NCI-H1105 (cell line): ENCODE measurements at regions not wholly inside any gene's neighbourhood (a gene's known extent, or its start where the extent isn't known, plus 50 kb on each side); places are given as distances from the start of the nearest gene placed in this dataset.
"Not testable (repeated sequence)": the region's sequence is repeated elsewhere in the genome, so short reads cannot be mapped to it uniquely, and the experiment has no call there.

Experiments used
- DNase-seq: peaks from one replicate; lab custom pipeline; 2025; lab: John Stamatoyannopoulos, UW

DNA sequence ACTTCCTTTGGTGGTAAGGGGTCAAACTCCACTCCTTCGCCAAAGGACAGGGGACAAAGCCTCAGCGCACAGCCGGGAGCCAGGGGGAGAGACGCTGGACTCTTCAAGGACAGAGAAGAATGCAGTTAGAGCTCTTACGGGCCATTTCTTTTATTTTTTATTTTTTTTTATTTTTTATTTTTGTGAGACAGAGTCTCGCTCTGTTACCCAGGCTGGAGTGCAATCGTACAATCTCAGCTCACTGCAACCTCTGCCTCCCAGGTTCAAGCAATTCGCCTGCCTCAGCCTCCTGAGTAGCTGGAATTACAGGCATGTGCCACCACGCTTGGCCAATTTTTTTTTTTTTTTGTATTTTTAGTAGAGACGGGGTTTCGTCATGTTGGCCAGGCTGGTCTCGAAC is 93.2 kb upstream of the RPH3AL start, which contains the start of gene RFLNB:
Gene RFLNB, minus strand, starts transcription at position 101 of the 400 bp plus-strand sequence.
- not testable (repeated sequence) for DNase-seq

DNA sequence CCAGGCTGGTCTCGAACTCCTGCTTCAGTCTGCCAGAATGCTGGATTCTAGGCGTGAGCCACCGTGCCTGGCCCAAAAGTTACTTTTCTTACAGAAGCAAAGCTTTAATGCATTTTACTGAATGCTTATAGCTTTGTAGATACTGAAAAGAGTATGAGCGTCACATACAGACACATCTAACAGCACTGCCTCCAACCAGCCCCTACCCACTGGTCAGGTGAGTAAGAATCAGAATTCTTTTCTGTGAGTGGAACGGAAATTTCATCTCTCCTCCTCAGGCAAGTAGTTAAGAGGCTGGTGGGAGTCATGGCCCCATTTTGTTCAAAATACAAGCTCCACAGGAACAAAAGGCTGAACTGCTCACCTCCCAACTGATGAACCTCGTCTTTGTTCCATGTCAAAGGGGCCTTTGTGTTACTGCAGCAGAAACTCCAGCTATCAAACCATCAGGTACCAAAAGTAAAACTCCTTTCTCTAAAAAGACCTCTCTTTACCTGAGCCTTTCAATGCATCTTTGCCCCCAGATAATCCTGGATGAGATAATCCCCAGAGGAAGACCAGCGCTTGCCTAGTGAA is 92.4 kb upstream of the RPH3AL start:
- DNase-seq: no peak

DNA sequence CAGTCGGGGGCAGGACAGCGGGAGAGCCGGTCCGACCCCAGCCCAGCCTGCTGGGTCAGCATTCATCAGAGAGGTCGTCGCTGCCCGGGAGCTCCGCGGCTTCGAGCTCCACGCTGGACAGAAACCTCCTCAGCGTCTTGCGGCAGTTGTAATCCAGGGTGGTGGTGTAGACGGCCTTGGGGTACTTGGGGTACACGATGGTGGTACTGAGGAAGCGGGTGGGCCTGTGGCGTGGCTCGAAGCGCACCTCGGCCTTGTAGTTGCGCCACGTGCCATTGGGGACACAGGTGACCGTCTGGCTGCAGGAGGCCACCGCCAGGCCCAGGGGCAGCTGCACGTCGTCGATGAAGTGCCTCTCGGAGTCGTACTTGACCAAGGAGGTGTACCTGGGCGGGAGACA is 90.5 kb upstream of the RPH3AL start:
- DNase-seq: no peak

DNA sequence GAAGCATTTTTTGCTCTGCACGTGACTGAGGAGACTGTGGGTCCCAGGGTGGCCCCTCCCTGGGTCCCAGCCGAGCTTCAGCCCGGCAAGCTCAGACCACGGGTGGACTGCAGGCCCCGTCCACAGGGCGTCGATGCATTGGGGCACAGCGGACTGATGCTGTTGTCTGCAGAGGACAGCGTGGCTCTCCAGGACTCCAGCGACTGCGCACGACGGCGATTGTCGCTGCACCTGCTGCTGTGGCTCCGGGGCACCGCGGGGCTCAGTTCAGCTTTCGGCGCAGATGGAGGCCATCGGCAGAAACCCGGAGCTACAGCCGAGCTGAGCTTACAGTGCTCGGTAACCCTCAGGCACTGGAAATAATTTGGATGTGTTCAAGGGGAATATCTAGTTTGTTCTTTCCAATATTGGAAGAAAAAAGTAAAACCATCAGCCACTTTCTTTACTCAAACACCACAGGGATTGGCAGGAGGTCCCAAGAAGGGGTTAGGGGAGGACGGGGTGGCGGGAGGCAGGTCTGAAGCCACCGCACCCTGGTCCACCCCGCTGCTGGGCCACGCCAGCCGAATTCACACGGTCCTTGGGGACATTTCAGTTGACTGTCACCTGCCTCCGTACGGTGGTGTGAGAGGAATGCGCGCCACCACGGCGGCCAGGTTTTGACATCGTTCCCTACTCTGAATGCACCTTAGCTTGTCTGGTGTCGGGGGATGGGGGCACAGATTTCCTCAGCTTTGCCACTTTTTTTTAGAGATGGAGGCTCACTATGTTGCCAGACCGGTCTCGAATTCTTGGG is 88.7 kb upstream of the RPH3AL start:
- DNase-seq: no peak

DNA sequence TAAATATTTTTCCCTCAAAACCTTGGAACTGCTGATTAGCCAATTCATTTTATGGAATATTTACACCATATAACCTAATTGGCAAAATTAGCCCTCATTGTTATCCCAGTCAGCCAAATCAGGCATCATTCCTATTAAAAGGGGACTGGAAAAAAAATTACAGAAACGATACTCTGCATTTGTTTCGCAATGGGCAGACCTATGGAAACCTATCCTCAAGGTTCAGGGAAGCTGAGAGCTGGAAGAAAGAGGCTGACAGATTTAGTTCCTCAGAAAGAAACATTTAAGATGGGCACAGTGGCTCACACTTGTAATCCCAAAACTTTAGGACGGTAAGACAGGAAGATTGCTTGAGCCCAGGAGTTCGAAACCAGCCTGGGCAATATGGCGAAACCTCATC is 85.6 kb upstream of the RPH3AL start:
- no peak for DNase-seq

DNA sequence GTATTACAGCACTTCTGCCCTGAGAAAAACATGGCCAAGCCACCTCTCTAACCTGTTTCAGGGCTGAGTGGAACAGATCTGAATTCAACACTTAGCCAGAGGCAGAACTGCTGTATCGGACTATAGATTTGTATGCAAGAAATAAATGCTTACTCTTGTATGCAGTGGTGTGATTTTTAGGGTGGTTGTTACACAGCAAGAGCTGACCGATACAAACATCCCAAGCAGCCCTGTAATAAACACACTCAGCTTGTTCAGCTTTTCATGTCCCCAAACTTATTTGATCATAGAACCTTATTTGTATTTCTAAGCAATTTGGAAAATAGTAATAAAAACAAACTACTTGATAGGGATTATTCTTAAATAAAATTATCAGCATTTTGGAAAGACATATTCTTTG is 84.9 kb upstream of the RPH3AL start:
- DNase-seq: no peak

DNA sequence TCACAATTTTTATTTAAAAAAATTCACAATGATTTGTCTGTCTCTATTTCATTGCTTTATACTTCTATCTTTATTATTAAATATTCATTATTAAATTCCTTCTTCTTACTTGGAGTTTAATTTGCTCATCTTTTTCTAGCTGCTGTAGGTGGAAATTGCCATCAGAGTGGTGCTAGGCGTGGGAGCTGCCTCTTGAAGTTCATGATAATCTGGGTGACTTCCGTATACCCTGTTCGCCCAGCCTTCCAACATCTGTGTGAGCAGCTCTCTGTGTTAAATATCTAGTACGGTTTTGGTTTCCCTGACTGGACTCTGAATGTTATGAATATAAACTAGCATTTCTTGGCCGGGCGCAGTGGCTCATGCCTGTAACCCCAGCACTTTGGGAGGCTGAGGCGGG is 84.0 kb upstream of the RPH3AL start:
- no peak for DNase-seq

DNA sequence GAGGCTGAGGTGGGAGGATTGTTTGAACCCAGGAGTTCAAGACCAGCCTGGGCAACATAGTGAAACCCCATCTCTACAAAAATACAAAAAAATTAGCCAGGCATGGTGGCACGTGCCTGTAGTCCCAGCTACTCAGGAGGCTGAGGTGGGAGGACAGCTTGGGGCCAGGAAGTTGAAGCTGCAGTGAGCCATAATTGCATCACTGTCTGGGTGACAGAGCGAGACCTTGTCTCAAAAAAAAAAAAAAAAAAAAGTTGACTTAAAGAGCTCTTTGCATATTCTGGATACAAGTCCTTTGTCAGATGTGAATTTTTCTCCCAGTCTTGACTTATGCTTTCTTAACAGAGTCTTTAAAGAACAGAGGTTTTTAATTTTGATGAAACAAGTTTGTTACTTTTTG is 79.9 kb upstream of the RPH3AL start:
- DNase-seq: not testable (repeated sequence)

DNA sequence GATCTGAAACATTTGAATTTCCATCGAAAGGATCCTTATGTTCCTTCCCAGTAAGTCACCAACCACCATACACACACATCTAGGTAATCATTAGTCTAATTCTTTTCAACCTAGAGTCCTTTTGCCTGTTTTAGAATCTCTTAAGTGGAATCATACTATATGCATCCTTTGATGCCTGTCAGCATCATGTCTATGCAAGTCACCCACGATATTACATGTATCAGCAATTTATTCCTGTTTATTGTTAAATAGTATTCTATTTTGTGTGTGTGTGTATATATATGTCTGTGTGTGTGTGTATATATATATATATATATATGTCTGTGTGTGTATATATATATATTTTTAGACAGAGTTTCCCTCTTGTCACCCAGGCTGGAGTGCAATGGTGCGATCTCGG is 78.9 kb upstream of the RPH3AL start:
- no peak for DNase-seq

DNA sequence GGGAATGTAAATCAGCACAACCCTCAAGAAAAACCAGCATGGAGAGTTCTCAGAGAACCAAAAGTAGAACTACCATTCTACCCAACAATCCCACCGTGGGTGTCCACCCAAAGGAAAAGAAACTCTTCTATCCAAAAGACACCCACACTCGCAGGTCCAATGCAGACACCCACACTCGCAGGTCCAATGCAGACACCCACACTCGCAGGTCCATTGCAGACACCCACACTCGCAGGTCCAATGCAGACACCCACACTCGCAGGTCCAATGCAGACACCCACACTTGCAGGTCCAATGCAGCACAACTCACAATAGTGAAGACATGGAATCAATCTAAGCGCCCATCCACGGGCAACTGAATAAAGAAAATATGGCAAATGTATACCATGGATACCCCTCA is 77.0 kb upstream of the RPH3AL start:
- no peak for DNase-seq

DNA sequence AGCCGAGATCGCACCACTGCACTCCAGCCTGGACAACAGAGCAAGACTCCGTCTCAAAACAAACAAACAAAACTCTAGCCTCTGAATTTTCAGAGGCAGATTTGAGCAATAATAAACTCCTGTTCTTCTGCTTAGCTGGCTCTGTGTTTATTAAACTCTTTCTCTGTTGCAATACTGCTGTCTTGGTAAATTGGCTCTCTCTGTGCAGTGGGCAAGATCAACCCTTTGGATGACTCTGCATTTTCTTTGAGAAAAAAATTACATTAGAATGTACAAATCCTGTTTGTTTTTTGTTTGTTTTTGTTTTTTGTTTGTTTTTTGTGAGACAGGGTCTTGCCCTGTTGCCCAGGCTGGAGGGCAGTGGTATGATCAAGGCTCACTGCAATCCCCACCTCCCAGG is 75.8 kb upstream of the RPH3AL start:
- DNase-seq: no peak

DNA sequence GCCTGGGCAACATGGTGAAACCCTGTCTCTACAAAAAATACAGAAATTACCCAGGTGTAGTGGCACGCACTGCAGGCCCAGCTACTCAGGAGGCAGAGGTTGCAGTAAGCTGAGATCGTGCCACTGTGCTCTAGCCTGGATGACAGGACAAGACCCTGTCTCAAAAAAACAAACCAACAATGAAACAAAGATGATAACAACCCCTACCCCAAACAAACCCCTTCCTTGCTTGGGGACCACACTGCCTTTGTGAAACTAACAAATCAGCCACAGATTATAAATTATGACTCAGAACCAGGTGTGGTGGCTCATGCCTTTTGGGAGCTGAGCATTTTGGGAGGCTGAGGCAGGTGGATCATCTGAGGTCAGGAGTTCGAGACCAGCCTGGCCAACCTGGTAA is 75.3 kb upstream of the RPH3AL start:
- no peak for DNase-seq

DNA sequence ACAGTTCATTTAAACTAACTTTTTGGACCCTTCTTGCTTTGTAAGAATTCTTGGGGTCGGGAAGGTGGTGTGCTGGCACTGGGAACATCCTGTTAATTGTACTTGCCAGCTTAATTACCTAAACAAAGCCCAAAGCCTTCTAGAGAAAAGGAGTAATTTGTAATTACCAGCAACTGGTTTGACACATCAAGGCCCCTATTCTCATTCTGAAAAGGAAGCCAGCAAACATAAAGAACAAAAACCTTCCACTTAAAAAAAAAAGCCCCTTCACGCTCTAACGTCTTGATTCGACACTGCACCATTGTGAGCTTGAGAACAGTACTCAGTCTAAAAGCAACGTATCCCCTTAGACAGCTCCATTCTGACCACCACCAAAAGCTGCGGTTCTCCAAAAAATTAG is 74.7 kb upstream of the RPH3AL start:
- no peak for DNase-seq

DNA sequence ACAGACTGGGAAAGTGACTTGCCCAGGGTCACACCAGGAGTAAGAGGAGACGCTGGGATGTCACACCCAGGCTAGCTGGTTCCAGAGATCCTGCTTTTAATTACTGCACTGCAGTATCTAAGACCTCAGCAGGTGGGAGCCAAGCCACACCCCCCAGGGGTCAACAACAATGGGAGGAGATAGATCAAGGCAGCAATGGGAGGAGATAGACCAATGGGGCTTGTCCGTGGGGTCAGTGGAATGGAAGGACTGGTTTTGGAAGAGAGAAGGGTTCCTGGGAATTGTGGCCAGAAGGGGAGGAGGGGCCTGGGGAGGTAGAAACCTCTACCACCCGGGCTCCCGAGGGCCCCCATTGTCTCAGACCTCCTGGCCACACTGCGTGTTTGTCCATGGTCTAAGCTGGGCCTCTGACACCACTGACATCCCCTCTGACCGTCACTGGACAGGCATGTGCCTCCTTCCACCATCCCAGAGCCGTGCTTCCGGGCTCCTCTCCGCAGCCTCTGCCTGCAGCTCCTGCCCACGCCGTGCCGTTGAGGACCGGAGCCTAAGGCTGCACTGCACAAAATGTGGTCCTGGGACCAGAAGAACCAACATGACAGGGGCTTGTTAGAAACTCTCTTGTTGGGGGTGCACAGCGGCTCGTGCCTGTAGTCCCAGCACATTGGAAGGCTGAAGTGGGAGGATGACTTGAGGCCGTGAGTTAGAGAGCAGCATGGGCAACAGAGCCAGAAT is 69.8 kb upstream of the RPH3AL start:
- DNase-seq: no peak

DNA sequence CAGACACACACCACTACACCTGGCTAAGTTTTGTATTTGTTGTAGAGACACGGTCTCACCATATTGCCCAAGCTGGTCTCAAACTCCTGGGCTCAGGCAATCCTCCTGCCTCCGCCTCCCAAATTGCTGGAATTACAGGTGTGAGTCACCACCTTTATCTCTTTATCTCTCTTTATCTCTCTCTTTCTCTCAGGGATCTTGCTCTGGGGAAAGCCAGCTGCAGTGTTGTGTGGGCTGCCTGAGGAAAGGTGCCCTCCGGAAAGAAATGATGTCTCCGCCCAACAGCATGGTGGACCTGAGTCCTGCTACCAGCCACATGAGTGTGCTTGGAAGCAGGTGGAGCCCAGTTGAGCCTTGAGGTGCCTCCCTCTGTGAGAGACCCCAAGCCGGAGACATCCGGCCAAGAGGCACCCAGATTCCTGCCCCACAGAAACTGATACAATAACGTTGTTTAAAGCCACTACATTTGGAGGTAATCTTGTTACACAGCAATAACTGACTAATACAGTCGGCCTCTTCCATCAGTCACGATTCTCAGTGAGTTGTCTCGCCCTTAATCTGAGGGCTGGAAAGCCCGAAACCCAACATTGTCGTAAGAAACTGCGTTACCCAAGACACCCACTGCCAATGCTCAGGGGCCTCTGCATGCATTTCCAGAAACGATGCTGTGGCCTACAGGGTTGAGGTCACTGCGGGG is 68.0 kb upstream of the RPH3AL start:
- DNase-seq: no peak

DNA sequence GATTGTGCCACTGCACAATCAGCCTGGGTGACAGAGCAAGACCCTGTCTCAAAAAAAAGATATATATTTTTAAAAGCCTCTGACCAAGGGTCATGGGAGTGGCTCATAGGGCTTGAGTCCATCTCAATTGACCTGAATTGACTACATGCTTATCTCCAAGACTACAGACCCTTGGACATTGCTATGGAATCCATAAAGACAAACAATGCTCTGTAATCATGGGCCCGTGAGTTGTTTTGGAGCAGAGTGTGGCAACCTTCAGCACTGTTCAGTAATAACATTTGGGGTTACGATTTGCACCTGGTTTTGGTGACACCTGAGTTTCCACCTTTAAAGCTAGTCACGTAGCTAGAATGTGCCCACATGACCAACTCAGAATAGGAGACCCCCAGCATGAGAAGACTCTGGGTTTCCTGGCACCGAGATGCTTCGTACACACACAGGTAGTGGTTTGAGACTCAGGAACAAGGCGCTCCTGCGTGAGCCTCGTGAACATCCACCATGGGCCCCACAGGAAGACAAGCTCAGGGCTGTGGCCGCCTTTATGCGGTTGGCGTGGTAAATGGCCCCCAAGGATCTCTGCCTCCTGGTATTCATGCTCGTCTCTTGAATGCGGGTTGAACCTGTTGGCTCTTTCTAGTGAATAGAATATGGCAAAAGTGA is 66.6 kb upstream of the RPH3AL start:
- DNase-seq: no peak

DNA sequence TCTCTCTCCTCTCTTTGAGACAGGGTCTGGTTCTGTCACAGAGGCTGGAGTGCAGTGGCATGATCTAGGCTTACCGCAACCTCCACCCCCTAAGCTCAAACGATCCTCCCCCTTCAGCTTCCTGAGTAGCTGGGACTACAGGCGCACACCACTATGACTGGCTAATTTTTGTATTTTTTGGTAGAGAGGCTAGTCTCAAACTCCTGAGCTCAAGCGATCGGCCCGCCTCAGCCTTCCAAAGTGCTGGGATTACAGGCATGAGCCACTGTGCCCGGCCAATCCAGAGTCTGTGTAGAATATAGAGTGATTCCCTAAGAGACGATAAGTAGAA is 65.8 kb upstream of the RPH3AL start:
- DNase-seq: no peak

DNA sequence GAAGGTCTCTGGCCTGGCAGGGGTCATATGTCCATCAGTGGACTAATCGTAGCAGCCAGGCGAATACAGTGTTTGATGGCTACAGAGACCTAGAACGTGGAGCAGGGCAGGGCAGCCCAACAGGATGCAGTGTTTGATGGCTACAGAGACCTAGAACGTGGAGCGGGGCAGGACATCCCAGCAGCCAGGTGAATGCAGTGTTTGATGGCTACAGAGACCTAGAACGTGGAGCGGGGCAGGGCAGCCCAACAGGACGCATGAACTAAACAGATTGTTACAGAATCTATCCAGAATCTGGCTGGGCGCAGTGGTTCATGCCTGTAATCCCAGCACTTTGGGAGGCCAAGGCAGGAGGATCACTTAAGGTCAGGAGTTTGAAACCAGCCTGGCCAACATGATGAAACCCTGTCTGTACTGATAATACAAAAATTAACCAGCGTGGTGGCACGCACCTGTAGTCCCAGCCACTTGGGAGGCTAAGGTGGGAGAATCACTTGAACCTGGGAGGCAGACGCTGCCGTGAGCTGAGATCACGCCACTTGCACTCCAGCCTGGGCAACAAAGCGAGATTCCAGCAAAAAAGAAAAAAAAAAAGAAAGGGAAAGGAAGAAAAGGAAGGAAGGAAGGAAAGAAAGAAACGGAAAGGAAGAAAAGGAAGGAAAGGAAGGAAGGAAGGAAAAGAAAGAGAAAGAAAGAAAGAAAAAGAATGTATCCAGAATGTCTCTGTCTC is 65.2 kb upstream of the RPH3AL start:
- no peak for DNase-seq

DNA sequence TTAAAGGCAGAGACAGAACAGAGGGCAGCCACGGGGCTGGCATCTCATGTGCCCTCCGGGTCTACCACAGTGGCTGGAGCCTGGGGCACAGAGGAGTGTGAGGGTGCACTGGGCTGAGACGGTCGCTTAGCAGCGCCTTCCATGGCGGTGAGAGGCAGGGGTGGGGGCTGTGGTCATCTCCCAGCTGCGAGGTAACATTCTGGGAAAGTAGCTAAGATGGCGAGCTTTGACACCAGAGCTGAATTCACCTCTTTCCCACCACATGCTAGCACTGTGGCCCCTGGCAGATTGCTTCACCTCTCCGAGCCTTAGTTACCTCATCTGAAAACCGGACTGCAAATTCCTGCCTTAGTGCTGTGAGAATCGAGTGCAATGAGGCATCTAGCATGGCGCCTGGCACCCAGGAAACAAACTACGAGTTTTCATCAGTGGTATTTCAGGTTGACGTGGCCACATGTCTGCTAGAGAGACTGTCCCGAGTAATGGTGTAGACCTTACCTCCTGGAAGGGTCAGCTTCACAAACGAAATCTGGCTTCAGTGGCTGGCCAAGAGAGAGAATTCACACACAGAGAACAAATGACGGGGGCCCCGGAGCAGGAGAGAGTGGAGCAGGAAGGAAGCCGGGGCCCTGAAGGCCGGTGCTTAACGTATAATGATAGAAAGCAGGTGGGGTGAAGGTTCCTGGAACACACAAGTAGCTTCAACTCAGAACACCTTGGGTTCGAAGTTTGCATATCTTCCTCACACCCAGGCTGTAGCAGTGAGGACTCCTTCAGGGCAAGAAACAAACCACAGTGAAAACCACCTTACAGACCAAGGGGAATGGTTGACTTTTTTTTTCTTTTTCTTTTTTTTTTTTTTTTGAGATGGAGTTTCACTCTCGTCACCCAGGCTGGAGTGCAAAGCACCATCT is 63.9 kb upstream of the RPH3AL start:
- DNase-seq: no peak

DNA sequence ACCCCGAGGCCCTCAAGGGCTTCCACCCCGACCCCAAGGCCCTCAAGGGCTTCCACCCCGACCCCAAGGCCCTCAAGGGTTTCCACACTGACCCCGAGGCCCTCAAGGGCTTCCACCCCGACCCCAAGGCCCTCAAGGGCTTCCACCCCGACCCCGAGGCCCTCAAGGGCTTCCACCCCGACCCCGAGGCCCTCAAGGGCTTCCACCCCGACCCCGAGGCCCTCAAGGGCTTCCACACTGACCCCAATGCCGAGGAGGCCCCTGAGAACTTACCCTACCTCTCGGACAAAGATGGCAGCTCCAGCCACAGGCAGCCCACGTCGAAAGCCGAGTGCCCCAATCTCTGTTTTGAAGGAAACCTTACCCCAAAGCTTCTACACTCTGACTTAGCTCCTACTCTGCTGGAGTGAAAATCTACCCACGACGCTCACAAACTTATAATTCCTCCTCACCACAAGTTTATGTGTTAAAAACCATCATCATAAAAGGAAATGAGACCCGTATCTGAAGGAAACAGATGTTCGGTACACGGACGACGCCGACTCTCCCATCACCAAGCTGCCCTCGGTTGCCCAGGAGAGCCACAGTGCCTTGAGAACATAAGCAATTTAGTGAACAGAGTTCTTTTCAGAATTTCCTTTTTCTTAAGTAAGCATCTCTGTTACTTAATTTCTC is 61.2 kb upstream of the RPH3AL start:
- no peak for DNase-seq
